Fibroblast of mammary gland (primary cell): ENCODE measurements at regions not wholly inside any gene's neighbourhood (a gene's known extent, or its start where the extent isn't known, plus 50 kb on each side); places are given as distances from the start of the nearest gene placed in this dataset.

Source experiments
- DNase-seq: peaks from one replicate; pipeline ENCODE4 v3.0.0-alpha.2; 2010; ENCODE audit warnings: low read depth
- H3K4me3 ChIP-seq: 2 replicates; pipeline ENCODE4 v1.5.1; 2011; ENCODE audit warnings: low read depth, mild to moderate bottlenecking, low read length, moderate library complexity; ENCODE audit not compliant: control insufficient read depth
- TF ChIP-seq, protein P1 (sequence below): conservative IDR thresholded peaks from 2 replicates; pipeline ENCODE4 v1.5.1; 2011; ENCODE audit warnings: low read depth, low read length, inconsistent platforms; ENCODE audit not compliant: control insufficient read depth, insufficient read depth

DNA sequence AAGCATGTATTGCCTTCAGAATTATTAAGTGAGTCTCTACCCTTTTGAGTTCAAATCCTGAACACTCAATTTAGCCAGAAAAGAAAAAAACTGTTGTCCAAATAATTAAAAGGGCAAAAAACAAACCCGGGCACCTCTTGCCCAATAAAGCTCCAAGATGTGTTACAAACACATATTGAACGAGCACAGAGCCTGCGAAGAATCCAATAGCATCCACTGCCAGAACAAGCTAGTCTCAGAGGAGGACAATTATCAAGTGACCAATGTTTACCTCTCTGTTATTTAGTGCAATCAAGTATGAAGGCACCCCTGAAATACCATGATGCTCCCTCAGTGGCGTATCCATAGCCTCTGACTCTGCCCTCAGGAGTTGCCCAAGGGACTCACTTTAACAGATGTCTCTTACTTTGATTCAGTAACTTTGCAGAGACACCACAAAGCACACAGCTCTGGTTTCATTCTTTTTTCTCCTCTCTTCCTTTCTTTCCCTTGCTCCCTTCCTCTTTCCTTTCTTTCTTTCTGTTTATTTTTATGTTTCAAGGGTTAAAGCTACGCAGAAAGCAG lies 93.5 kb upstream of the SPATS2L start:
- DNase-seq = no peak
- no peak overlapping the region for H3K4me3 ChIP-seq
- TF ChIP-seq, protein P1, sequence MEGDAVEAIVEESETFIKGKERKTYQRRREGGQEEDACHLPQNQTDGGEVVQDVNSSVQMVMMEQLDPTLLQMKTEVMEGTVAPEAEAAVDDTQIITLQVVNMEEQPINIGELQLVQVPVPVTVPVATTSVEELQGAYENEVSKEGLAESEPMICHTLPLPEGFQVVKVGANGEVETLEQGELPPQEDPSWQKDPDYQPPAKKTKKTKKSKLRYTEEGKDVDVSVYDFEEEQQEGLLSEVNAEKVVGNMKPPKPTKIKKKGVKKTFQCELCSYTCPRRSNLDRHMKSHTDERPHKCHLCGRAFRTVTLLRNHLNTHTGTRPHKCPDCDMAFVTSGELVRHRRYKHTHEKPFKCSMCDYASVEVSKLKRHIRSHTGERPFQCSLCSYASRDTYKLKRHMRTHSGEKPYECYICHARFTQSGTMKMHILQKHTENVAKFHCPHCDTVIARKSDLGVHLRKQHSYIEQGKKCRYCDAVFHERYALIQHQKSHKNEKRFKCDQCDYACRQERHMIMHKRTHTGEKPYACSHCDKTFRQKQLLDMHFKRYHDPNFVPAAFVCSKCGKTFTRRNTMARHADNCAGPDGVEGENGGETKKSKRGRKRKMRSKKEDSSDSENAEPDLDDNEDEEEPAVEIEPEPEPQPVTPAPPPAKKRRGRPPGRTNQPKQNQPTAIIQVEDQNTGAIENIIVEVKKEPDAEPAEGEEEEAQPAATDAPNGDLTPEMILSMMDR = no peak

DNA sequence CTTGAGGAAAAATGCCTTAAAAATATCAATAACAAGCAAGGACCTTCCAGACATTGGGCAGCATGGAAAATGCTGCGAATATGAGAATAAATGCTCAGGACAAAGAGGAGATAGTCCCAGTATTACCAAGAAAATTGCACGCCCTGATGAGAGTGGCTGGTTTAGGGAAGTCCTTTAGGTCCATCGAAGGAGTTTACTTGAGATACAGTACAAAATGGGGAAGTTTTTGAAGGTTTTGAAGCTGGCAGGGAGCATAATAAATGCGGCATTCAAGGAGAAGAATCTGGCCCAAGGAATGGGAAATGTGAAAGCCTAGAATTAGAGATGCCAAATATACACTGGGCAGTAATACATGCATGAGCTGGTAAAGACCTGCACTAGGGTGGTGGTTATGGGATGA lies 90.2 kb upstream of the SPATS2L start:
- no peak for DNase-seq
- TF ChIP-seq, protein P1 = no peak

GRCh38 chr2:200217320-200217719 lies 89.2 kb upstream of the SPATS2L start:
- DNase-seq = no peak
- H3K4me3 ChIP-seq = no peak overlapping the region
- TF ChIP-seq, protein P1 = no peak

More for the DNA sequence above, 90.2 kb upstream of the SPATS2L start:
- H3K4me3 ChIP-seq = no peak overlapping the region

- no peak for DNase-seq
- TF ChIP-seq, protein P1 = no peak
- H3K4me3 ChIP-seq = no peak overlapping the region
These were observed 87.8 kb upstream of the SPATS2L start for GRCh38 chr2:200218645-200219044.

DNA sequence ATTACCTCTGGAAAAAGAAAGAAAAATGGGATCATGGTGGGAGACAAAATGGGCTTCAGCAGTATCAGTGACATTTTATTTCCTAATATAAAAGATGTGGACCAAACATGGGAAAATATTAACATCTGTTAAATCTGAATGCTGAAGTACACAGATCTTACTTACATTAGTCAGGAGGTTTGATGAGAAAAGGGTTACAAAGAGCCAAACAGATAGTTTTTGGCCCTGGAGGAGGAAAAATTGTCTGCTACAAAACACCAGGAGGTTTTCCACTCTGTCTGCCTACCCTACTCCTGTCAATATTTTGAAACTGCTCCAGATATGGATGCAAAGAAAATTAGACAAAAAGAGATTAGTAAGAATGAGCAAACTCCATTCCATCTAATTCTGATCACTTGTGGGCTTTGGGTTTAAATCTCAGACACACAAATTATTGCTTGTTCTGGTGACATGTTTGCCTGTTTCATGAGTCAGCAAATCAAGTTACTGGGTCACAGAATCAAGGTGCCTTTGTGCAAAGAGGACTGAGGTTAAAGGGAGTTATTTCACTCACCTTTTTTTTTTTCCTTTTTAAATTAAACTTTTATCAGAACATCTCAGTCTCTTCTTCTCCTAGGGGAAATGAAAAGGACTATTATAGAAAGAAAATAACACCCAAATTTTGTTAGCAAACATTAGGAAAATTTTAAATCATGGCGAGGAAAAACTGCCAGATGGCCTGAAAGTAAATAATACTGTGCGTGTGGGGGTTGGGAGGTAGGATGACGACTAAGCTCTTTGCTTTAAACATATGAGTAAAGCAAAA lies 87.0 kb upstream of the SPATS2L start:
- DNase-seq = no peak
- H3K4me3 ChIP-seq = no peak overlapping the region
- TF ChIP-seq, protein P1 = no peak

DNA sequence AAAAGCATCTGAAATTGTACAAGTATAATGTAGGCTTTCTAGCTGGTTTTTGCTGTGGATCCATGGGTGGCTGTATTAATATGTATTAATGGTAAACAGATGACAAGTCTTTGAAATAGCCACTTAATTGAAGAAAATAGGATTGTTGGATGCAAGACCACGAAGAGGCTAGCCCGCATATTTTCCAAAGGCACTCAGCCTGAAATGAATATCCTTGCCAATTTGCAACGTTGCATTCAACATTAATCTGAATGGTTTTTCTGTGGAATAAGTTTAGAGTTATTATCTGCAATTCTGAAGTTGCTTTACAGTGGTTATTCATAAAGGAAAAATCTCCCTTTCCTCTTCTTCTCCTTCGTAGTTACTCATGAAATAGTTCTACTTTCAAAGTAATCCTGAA lies 86.2 kb upstream of the SPATS2L start:
- TF ChIP-seq, protein P1 = no peak
- no peak overlapping the region for H3K4me3 ChIP-seq
- DNase-seq = no peak
